Right lobe of liver (tissue), 4 donors: ENCODE measurements at regions not wholly inside any gene's neighbourhood (a gene's known extent, or its start where the extent isn't known, plus 50 kb on each side); places are given as distances from the start of the nearest gene placed in this dataset.

ENCODE experiments used
- POLR2A ChIP-seq: fragments of 450-650 bp; IDR thresholded peaks from one replicate; pipeline ENCODE4 v1.6.1; 2017; ENCODE audit warnings: antibody characterized with exemption, mild to moderate bottlenecking
- TF ChIP-seq, protein P1 (sequence below), 4 donors: fragments of 200-600 bp in 3 of 4; fragments of 450-650 bp in 1 of 4; IDR thresholded peaks; one replicate each; pipeline versions ENCODE4 v1.5.1 to v1.8.0; 2016 to 2022; ENCODE audit warnings: antibody characterized with exemption in 4 of 4, mild to moderate bottlenecking in 2 of 4
- donor health status: DM: no; HTN: no; CAD: no.
- donor health status: DM: no; HTN: no; CAD: no.
- donor health status: DM: no; HTN: yes; CAD: no.

DNA sequence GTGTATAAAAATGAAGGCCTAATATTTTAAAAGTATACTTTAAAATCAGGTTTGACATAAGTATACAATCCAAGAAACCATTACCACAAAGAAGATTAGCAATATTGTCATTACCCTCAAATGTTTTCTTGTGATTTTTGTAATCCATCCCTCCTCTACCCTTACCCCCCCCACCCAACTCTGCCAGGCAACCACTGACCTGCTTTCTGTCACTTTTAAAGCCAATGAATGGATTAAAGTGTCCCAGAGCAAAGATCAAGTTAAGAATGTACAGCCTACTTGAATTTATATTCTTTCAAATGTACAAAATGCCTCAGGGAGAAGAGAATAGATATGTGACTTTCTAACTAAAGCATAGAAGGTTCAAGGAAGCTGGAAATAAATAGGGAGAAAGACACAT, 1038.8 kb upstream of the GBE1 start:
- TF ChIP-seq, protein P1, sequence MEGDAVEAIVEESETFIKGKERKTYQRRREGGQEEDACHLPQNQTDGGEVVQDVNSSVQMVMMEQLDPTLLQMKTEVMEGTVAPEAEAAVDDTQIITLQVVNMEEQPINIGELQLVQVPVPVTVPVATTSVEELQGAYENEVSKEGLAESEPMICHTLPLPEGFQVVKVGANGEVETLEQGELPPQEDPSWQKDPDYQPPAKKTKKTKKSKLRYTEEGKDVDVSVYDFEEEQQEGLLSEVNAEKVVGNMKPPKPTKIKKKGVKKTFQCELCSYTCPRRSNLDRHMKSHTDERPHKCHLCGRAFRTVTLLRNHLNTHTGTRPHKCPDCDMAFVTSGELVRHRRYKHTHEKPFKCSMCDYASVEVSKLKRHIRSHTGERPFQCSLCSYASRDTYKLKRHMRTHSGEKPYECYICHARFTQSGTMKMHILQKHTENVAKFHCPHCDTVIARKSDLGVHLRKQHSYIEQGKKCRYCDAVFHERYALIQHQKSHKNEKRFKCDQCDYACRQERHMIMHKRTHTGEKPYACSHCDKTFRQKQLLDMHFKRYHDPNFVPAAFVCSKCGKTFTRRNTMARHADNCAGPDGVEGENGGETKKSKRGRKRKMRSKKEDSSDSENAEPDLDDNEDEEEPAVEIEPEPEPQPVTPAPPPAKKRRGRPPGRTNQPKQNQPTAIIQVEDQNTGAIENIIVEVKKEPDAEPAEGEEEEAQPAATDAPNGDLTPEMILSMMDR (IDR thresholded peaks at IDR 0.05), result no peak
- no peak for TF ChIP-seq POLR2A
